PFSK-1 (cell line): ENCODE measurements at regions not wholly inside any gene's neighbourhood (a gene's known extent, or its start where the extent isn't known, plus 50 kb on each side); places are given as distances from the start of the nearest gene placed in this dataset.

ENCODE experiments used
- POLR2AphosphoS5 ChIP-seq: IDR thresholded peaks from 2 replicates; pipeline ENCODE4 v1.6.1; 2012; ENCODE audit warnings: low read depth, mild to moderate bottlenecking, control low read depth, low read length, moderate library complexity
- REST ChIP-seq, 2 experiments: IDR thresholded peaks; 2 replicates each; pipeline versions ENCODE4 v1.6.1 to v1.8.0; 2011 to 2012; ENCODE audit warnings: low read depth in 2 of 2, low read length in 2 of 2, control low read depth in 1 of 2, inconsistent platforms in 1 of 2, mild to moderate bottlenecking in 1 of 2, moderate library complexity in 1 of 2; ENCODE audit not compliant: insufficient read depth in 1 of 2
- SIN3A ChIP-seq: IDR thresholded peaks from 2 replicates; pipeline ENCODE4 v1.6.1; 2012; ENCODE audit warnings: mild to moderate bottlenecking, low read length, moderate library complexity, borderline replicate concordance; ENCODE audit not compliant: insufficient read depth
- TAF1 ChIP-seq: IDR thresholded peaks from 2 replicates; pipeline ENCODE4 v1.6.1; 2012; ENCODE audit warnings: low read length, control low read depth, borderline replicate concordance; ENCODE audit not compliant: insufficient read depth

GRCh38 chr11:29511394-29511793 lies 505.4 kb downstream of the KCNA4 start:
- TF ChIP-seq POLR2AphosphoS5 (no peak), SIN3A (no peak), REST (IDR thresholded peaks at IDR 0.05; ENCODE audit: insufficient read depth in 1 of 2, low read depth in 2 of 2, low read length in 2 of 2) (no peak), TAF1 (no peak)
